Retinal pigment epithelial cell (primary cell): ENCODE measurements at regions not wholly inside any gene's neighbourhood (a gene's known extent, or its start where the extent isn't known, plus 50 kb on each side); places are given as distances from the start of the nearest gene placed in this dataset.

Source experiments
- DNase-seq: peaks from one replicate; pipeline ENCODE4 v3.0.0-alpha.2; 2010; ENCODE audit warnings: low read depth
- H3K4me3 ChIP-seq: 2 replicates; pipeline ENCODE4 v1.5.1; 2011; ENCODE audit warnings: mild to moderate bottlenecking, low read length, control low read depth, moderate library complexity
- TF ChIP-seq, protein P1 (sequence below): conservative IDR thresholded peaks from 2 replicates; pipeline ENCODE4 v1.5.1; 2011; ENCODE audit warnings: low read depth, low read length, control low read depth, inconsistent platforms

DNA sequence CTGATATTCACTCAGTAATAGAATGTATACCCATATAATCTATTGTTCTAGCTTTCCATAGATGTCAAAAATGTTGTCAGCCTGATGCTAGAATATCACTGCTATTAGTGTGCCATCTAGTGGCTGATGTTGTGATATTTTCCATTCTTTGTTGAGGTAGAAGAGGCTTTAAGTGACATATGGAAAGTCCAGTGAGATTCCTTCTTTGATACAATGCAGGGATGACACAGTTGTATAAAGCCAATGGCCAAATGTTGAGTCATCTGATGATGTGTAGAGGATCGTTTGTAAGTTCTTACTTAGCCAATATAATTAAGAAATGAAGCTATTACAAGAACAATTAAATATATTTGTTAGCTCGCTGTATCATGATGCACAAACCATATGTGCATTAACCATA is 58.1 kb upstream of the PCED1B start:
- H3K4me3 ChIP-seq = no peak overlapping the region
- no peak for DNase-seq
- TF ChIP-seq, protein P1, sequence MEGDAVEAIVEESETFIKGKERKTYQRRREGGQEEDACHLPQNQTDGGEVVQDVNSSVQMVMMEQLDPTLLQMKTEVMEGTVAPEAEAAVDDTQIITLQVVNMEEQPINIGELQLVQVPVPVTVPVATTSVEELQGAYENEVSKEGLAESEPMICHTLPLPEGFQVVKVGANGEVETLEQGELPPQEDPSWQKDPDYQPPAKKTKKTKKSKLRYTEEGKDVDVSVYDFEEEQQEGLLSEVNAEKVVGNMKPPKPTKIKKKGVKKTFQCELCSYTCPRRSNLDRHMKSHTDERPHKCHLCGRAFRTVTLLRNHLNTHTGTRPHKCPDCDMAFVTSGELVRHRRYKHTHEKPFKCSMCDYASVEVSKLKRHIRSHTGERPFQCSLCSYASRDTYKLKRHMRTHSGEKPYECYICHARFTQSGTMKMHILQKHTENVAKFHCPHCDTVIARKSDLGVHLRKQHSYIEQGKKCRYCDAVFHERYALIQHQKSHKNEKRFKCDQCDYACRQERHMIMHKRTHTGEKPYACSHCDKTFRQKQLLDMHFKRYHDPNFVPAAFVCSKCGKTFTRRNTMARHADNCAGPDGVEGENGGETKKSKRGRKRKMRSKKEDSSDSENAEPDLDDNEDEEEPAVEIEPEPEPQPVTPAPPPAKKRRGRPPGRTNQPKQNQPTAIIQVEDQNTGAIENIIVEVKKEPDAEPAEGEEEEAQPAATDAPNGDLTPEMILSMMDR = peak; percentile 62

DNA sequence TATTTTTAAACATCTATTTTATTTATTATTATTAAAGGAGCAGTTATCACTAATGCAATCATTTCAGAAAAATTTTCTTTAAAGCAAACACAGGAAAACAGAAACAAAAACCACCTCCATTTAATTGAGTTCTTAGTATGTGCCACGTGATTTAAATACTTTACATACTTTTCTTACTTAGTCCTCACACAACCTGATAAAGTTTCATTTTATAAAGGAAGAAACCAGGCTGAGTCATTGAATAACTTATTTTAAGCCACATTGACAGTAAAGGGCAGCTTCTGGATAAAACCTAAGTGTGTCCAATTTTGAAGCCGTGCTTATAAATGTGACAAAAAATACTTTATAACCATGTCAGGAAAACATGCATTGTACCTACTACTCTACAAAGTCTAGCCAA is 57.1 kb upstream of the PCED1B start:
- no peak overlapping the region for H3K4me3 ChIP-seq
- TF ChIP-seq, protein P1 = no peak
- no peak for DNase-seq

DNA sequence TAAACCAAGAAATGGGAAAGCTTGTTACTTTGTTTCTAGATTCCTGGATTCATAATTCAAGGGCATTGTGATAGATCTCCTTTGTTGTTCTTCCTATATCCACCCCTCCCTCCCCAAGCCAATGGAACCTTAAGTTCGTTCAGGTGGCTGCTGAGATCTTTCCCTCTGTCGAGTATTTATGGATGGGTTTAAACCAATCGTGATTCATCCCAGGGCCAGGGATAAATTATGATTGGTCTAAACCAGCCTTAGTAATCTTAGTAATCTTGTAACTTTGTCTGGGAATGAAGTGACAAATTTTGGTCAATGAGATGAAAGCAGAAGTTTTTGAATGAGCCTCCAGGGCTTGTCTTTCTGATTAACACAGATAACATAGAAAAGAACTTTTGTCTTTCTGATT is 56.1 kb upstream of the PCED1B start:
- TF ChIP-seq, protein P1 = no peak
- DNase-seq = no peak
- H3K4me3 ChIP-seq = no peak overlapping the region

DNA sequence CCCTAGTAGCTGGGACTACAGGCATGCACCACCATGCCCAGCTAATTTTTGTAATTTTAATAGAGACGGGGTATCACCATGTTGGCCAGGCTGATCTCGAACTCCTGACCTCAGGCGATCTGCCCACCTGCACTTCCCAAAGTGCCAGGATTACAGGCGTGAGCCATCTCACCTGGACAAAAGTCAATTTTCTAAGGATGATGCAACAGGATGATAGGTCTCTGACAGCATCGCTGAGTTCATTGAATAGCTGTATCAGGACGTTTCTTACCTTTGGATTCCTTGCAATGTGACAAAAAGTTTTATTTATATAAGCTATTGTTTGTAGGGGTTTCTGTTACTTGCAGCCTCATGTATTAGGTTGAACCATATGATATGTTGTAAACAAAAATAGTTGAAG is 55.5 kb upstream of the PCED1B start:
- TF ChIP-seq, protein P1 = no peak
- no peak overlapping the region for H3K4me3 ChIP-seq
- DNase-seq = no peak

DNA sequence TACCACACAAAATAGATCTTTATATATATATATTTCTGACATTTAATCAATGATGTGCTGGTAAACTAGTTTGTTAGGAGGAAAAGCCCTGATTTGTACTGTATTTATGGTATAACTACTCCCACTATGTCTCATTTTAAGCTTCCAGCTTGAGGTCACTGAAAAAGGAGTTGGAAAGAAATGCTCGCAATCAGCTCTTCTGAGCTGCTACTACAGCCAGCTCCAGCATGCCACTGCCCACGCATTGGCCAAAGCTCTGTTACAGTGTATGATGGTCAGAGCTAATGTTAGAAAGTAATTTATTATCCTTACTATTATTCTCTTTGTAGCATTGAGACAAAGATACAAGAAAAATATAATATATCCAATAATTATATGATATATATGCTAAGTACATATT is 55.0 kb upstream of the PCED1B start:
- no peak for DNase-seq
- no peak overlapping the region for H3K4me3 ChIP-seq
- TF ChIP-seq, protein P1 = no peak

DNA sequence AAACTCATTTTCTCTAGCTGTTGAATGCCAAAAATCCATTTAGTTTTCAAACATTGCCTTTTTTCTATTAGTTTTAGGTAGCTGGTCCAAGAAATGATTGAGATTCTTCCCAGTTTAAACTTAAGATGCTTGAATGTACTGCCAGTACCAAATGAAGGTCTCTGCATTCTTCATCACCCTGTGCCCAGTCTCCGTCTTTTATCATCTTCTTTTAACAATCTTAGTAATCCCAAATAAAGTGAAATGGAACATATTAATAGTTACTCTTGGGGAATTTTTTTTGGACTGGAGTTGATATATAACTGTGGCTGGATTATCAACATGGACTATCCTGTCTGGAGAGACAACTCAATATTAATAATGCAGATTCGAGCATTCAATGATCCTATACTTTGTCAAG is 54.1 kb upstream of the PCED1B start:
- TF ChIP-seq, protein P1 = no peak
- no peak overlapping the region for H3K4me3 ChIP-seq
- DNase-seq = no peak

DNA sequence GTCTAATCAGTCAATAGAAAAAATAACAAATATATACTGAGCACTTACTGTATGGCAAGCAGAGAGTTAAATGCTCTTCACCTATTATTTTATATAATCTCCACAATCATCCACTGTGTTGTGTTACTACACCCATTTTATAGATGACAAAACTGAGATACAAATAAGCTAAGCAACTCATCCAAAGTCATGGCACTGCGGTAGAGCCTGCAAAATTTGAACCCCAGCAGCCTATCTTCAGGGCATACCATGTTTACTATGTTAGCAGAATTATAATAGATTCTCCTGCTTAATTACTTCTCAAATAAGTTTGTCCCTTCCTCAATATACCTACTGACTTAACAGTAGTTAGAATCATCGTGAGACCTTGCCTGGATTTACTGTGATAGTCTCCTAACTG is 53.6 kb upstream of the PCED1B start:
- TF ChIP-seq, protein P1 = no peak
- H3K4me3 ChIP-seq = no peak overlapping the region
- no peak for DNase-seq
